ENCODE measurements at regions not wholly inside any gene's neighbourhood (a gene's known extent, or its start where the extent isn't known, plus 50 kb on each side); places are given as distances from the start of the nearest gene placed in this dataset.

GRCh38 chr15:95972812-95973211 is 357.7 kb upstream of the NR2F2 start:
- no peak for DNase-seq (ENCODE audit: low read depth)

GRCh38 chr15:95973566-95974256 is 356.8 kb upstream of the NR2F2 start:
- DNase-seq (ENCODE audit: low read depth) = no peak

DNA sequence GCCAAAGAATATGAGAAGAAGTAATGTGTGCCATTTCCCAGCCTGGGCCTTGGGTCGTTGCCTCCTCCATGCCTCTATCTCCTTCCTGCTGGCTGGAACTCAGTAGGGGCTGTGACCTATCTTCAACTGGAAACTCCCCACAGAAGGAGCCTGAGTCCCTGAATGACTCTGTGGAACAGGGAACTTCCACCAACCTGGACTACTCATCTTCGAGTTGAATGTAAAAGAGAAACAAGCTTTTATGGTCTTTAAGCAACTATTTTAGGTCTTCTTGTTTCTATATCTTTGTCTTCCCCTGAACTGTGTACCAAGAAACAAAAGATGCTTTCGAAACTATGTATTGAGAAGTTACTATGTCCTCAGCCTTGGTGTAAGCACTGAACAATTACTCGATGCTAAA is 355.3 kb upstream of the NR2F2 start:
- no peak for DNase-seq (ENCODE audit: low read depth)

GRCh38 chr15:95979286-95979685 is 351.2 kb upstream of the NR2F2 start:
- DNase-seq (ENCODE audit: low read depth) = no peak

- no peak for DNase-seq (ENCODE audit: low read depth)
Measured at GRCh38 chr15:95981209-95981608, 349.3 kb upstream of the NR2F2 start.

GRCh38 chr15:95987299-95987698 is 343.2 kb upstream of the NR2F2 start:
- DNase-seq (ENCODE audit: low read depth) = no peak

DNA sequence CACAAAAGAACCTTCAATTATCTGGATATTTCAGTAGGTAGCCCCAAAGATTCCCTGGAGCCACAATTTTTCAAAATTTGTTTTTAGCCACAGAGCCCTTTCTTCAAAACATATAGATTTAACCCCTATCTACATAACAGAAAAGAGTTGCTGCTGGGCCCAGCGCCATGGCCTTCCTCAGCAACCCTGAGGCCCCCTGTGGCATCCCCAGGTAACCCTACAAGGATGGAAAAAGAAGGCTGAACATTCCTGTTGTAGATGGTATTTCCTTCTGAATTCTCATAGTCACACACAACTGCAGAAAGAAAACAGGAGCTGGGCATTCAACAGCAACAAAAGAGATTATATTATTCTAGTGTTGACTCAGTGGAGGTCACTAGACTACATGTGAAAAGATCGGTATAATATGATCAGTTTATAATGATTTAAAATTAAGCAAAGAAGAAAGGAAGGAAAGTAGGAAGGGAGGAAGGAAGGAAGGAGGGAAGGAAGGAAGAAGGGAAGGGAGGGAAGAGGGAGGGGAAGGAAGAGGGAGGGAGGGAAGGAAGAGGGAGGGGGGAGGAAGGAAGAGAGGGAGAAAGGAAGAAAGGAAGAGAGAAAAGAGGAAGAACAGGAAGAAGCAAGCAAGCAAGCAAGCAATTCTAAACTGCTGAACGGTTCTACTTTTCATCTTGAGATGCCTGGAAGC is 342.5 kb upstream of the NR2F2 start:
- DNase-seq (ENCODE audit: low read depth) = no peak

GRCh38 chr15:95988574-95988887 is 342.0 kb upstream of the NR2F2 start:
- DNase-seq (ENCODE audit: low read depth) = no peak

DNA sequence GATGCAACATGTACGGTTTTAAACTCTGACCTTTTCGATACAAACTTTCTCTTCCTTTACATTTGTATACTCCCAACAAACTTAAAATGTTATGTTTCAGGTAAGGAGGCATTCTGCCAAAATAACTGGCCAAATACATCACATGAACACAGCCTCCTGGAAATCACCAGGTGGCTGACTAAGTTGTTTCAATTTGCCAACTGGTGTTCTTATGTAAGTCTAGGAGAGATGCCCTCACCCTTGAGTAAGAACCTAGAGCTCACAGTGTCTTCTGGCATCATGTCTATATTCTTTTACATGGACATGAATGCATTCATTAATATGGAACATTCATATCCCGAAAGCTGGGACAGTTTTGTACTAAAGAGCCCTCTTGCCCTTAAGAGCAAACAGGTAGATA is 341.1 kb upstream of the NR2F2 start:
- no peak for DNase-seq (ENCODE audit: low read depth)

DNA sequence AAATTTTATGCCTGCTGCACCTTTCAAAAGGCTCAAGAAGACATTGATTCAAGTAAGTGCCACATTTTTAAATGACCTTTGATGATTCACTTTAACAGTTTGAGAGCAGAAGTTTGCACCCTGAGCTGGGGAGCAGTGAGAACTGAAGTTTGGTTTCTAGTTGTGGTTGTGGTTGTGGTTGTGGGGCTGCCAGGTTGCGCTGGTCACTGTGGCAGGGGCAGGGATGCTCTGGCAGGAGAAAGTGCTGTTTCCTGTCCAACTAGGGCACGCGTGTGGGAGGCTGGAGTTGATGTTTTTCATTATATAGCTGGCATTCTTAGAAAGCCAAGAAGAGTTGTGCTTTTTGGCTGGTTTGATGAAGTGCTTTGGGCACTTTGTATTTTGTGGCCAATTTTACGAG is 339.7 kb upstream of the NR2F2 start:
- no peak for DNase-seq (ENCODE audit: low read depth)

GRCh38 chr15:95994418-95994817 is 336.1 kb upstream of the NR2F2 start:
- DNase-seq (ENCODE audit: low read depth) = no peak

DNA sequence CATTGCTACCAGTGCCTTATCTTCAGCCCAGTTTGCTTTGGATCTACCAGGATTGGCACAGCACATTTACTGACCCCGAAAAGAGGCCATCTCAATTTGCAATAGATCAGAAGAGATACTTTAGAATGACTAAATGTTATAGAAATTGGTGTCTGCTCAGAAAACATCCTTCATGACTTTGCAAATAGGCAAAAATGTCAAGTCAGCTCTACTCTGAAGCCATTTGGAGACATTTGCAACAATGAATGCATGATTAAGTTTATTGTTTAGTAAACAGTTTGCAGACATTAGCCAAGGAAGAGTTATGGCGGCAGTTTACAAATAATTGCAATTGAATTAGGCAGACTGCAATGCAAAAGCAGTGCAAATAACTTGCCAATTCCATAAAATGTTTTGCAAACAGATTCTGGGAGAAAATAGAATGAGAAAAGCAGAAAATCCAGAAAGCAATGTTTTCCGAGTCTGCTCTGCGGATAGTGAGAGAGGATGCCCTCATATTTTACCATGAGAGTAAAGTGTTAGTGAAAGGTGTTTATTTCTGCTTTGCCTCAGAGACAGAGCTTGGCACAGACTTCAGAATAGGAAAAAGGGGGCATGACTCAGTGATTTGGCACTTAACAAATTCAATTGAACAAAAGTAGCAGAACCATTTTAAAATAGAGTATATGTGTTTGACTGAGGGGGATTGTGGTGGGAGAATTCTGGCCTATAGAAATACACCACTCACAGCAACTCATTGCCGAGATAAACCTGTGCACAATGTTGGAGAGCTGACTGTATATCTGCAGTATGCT is 334.9 kb upstream of the NR2F2 start:
- no peak for DNase-seq (ENCODE audit: low read depth)

GRCh38 chr15:95996494-95996893 is 334.0 kb upstream of the NR2F2 start:
- DNase-seq (ENCODE audit: low read depth) = no peak

DNA sequence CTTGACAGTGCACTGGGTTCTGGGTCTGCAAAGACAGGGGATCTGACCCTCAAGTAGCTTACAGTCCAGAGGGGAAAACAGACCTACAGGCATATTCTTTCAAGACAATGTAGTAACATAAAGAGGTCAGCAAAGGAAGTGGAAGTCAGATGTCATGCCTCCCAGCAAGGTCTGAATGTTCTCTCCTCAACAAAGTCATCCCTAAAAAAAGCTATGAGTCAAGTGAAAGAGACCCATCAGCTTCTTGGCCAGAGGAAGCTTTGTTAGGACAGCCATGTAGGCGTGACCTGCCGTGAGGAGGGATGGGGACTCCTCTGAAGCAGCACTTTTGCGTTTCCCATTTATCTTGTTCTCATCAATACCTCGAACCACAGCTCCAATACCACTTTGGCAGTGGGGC is 331.6 kb upstream of the NR2F2 start:
- no peak for DNase-seq (ENCODE audit: low read depth)

DNA sequence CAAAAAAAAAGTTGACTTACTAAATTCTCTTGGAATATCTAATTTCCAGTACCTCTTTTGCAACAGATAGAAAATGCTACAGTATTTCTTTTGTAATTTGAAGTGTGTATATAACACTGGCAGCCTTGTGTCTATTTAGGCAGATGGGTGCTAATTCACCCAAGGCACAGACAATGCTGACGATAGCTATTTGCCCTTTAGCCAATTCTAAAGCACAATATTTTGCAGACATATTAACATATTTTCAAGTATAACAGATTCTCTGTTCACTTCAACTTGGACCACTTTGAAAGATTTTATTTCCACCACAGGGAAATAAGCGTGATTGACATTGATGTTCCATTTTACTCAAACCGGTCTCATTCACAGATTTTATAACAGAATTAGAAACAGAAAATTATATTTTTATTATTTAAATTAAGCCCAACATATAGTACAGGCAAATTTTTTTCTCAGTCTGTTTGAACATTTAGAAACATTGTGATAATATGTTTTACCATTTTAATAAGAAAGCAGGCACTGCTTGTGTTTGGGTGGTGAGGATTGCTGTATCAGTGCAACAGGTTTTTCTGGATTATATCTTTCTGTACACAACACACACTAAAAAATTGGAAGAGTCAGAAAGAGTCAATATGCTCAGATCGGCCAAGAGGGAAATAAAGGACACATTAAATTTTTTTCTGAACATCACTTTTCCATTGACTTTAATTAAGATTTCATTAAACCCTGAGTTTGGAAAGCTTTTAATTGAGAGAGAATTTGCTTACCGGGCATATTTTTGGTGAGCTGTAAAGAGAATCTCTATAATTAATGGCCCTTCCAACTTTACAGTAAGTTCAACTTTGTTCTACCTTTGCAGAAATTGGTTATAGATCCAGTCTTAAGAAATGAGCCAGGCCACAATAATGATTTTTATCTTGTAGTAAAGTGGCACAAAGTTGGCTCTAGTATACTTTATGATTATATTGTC is 327.3 kb upstream of the NR2F2 start:
- DNase-seq (ENCODE audit: low read depth) = no peak

GRCh38 chr15:96005906-96006305 is 324.6 kb upstream of the NR2F2 start:
- no peak for DNase-seq (ENCODE audit: low read depth)

GRCh38 chr15:96011136-96011535 is 319.4 kb upstream of the NR2F2 start:
- DNase-seq (ENCODE audit: low read depth) = no peak

- no peak for DNase-seq (ENCODE audit: low read depth)
Measured at GRCh38 chr15:96014939-96015338, 315.6 kb upstream of the NR2F2 start.

GRCh38 chr15:96019114-96019513 is 311.4 kb upstream of the NR2F2 start:
- DNase-seq (ENCODE audit: low read depth) = no peak

DNA sequence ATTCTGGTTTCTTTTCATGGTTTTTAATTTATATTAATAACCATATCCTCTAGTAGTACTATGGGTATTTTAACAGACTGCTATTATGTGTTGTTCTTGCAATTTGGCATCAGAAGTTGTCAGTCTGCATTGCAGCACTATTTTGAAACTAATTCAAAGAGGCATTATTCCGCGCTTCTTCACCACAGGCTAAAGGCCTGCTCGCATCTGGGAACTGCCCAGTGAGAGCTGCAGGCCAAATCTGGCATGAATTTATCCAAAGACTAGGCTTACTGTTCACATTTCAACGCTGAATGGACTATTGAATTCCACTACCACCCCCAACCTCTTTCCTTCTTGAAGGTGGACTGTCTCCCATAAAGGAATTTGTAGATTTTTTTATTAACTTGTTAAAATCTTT is 310.4 kb upstream of the NR2F2 start:
- no peak for DNase-seq (ENCODE audit: low read depth)

- no peak for DNase-seq (ENCODE audit: low read depth)
Measured at GRCh38 chr15:96020797-96021196, 309.7 kb upstream of the NR2F2 start.

GRCh38 chr15:96023081-96023480 is 307.4 kb upstream of the NR2F2 start:
- DNase-seq (ENCODE audit: low read depth) = no peak
